ENCODE measurements at regions not wholly inside any gene's neighbourhood (a gene's known extent, or its start where the extent isn't known, plus 50 kb on each side); places are given as distances from the start of the nearest gene placed in this dataset.

- ATAC-seq = no peak
- H3K27me3 Mint-ChIP-seq = peaks cover 3% of the 10 kb centered on the region
- no peak for DNase-seq
- H3K27ac Mint-ChIP-seq = no peak overlapping the region
- H3K4me1 Mint-ChIP-seq = no peaks in the 10 kb centered on the region
- intact Hi-C loops (cut with DNase I, micrococcal nuclease) = no loop called here
- CTCF ChIA-PET = no interaction called here
- H3K36me3 Mint-ChIP-seq (ENCODE audit: low read depth) = no peaks in the 10 kb centered on the region
- no peak overlapping the region for H3K4me3 Mint-ChIP-seq
- POLR2A ChIA-PET = no interaction called here
- H3K9me3 Mint-ChIP-seq (ENCODE audit: low read depth) = no peaks in the 10 kb centered on the region
Observed at GRCh38 chr2:59282374-59283057, 1041.4 kb upstream of the FANCL start.

- H3K4me3 Mint-ChIP-seq = no peak overlapping the region
- no peak for DNase-seq
- H3K4me1 Mint-ChIP-seq = no peaks in the 10 kb centered on the region
- ATAC-seq = no peak
- CTCF ChIA-PET = no interaction called here
- POLR2A ChIA-PET = no interaction called here
- H3K9me3 Mint-ChIP-seq (ENCODE audit: low read depth) = no peaks in the 10 kb centered on the region
- intact Hi-C loops (cut with DNase I, micrococcal nuclease) = no loop called here
- no peaks in the 10 kb centered on the region for H3K36me3 Mint-ChIP-seq (ENCODE audit: low read depth)
- no peak overlapping the region for H3K27ac Mint-ChIP-seq
- H3K27me3 Mint-ChIP-seq = no peaks in the 10 kb centered on the region
Observed at GRCh38 chr2:59277671-59278070, 1036.5 kb upstream of the FANCL start.

- DNase-seq (no peak), ATAC-seq (no peak)
- Mint-ChIP-seq H3K36me3 (ENCODE audit: low read depth) (no peaks in the 10 kb centered on the region), H3K4me3 (no peak overlapping the region), H3K4me1 (no peaks in the 10 kb centered on the region), H3K9me3 (ENCODE audit: low read depth) (no peaks in the 10 kb centered on the region), H3K27ac (no peak overlapping the region), H3K27me3 (no peaks in the 10 kb centered on the region)
- intact Hi-C loops (cut with DNase I, micrococcal nuclease) = no loop called here
- ChIA-PET CTCF (no interaction called here), POLR2A (no interaction called here)
Observed at GRCh38 chr2:59276917-59277316, 1035.8 kb upstream of the FANCL start.

- Mint-ChIP-seq H3K9me3 (ENCODE audit: low read depth) (no peaks in the 10 kb centered on the region), H3K27ac (no peak overlapping the region), H3K27me3 (no peaks in the 10 kb centered on the region), H3K4me3 (no peak overlapping the region), H3K36me3 (ENCODE audit: low read depth) (no peaks in the 10 kb centered on the region), H3K4me1 (no peaks in the 10 kb centered on the region)
- DNase-seq (peak; percentile 18), ATAC-seq (no peak)
- intact Hi-C loops (cut with DNase I, micrococcal nuclease) = no loop called here
- ChIA-PET POLR2A (no interaction called here), CTCF (interaction anchor here (0.6 kb wide), 1 partner anchor 147 kb away, joined by 3 read pairs; no protein-coding TSS in a partner anchor)
Observed at GRCh38 chr2:59276033-59276432, 1034.9 kb upstream of the FANCL start.

GRCh38 chr2:59266453-59266852 lies 1025.3 kb upstream of the FANCL start:
- ATAC-seq = no peak
- intact Hi-C loops (cut with DNase I, micrococcal nuclease) = no loop called here
- CTCF ChIA-PET = interaction anchor here (0.6 kb wide), 2 partner anchors 240 to 1281 kb away, joined by 3 to 4 read pairs; no protein-coding TSS in a partner anchor
- no peak overlapping the region for H3K27ac Mint-ChIP-seq
- H3K4me3 Mint-ChIP-seq = no peak overlapping the region
- no peaks in the 10 kb centered on the region for H3K4me1 Mint-ChIP-seq
- no peaks in the 10 kb centered on the region for H3K36me3 Mint-ChIP-seq (ENCODE audit: low read depth)
- POLR2A ChIA-PET = no interaction called here
- no peak for DNase-seq
- no peaks in the 10 kb centered on the region for H3K27me3 Mint-ChIP-seq
- no peaks in the 10 kb centered on the region for H3K9me3 Mint-ChIP-seq (ENCODE audit: low read depth)

- ChIA-PET POLR2A (no interaction called here), CTCF (no interaction called here)
Observed at GRCh38 chr2:59259913-59260312, 1018.8 kb upstream of the FANCL start.

GRCh38 chr2:59256290-59256689 lies 1015.2 kb upstream of the FANCL start:
- Mint-ChIP-seq H3K27ac (no peak overlapping the region), H3K27me3 (no peaks in the 10 kb centered on the region), H3K36me3 (ENCODE audit: low read depth) (no peaks in the 10 kb centered on the region), H3K9me3 (ENCODE audit: low read depth) (no peaks in the 10 kb centered on the region), H3K4me1 (no peaks in the 10 kb centered on the region), H3K4me3 (no peak overlapping the region)
- intact Hi-C loops (cut with DNase I, micrococcal nuclease) = no loop called here
- CTCF ChIA-PET = no interaction called here
- DNase-seq (no peak), ATAC-seq (no peak)
- POLR2A ChIA-PET = no interaction called here

More at GRCh38 chr2:59259913-59260312, 1018.8 kb upstream of the FANCL start:
- intact Hi-C loops (cut with DNase I, micrococcal nuclease) = no loop called here
- no peak overlapping the region for H3K27ac Mint-ChIP-seq
- no peak overlapping the region for H3K4me3 Mint-ChIP-seq
- no peaks in the 10 kb centered on the region for H3K27me3 Mint-ChIP-seq
- no peak for DNase-seq
- ATAC-seq = no peak
- no peaks in the 10 kb centered on the region for H3K9me3 Mint-ChIP-seq (ENCODE audit: low read depth)
- H3K36me3 Mint-ChIP-seq (ENCODE audit: low read depth) = no peaks in the 10 kb centered on the region
- no peaks in the 10 kb centered on the region for H3K4me1 Mint-ChIP-seq

GRCh38 chr2:59254279-59254678 lies 1013.2 kb upstream of the FANCL start:
- intact Hi-C loops (cut with DNase I, micrococcal nuclease) = no loop called here
- POLR2A ChIA-PET = no interaction called here
- Mint-ChIP-seq H3K9me3 (ENCODE audit: low read depth) (no peaks in the 10 kb centered on the region), H3K27ac (no peak overlapping the region), H3K36me3 (ENCODE audit: low read depth) (no peaks in the 10 kb centered on the region), H3K27me3 (no peaks in the 10 kb centered on the region), H3K4me3 (no peak overlapping the region), H3K4me1 (no peaks in the 10 kb centered on the region)
- ATAC-seq = no peak
- DNase-seq = no peak
- CTCF ChIA-PET = no interaction called here

GRCh38 chr2:59250307-59250677 lies 1009.2 kb upstream of the FANCL start:
- no peaks in the 10 kb centered on the region for H3K4me1 Mint-ChIP-seq
- H3K36me3 Mint-ChIP-seq (ENCODE audit: low read depth) = no peaks in the 10 kb centered on the region
- CTCF ChIA-PET = interaction anchor here (0.7 kb wide), 1 partner anchor 34 kb away, joined by 3 read pairs; no protein-coding TSS in a partner anchor
- POLR2A ChIA-PET = no interaction called here
- ATAC-seq (no peak), DNase-seq (no peak)
- no peaks in the 10 kb centered on the region for H3K27me3 Mint-ChIP-seq
- H3K9me3 Mint-ChIP-seq (ENCODE audit: low read depth) = no peaks in the 10 kb centered on the region
- H3K4me3 Mint-ChIP-seq = no peak overlapping the region
- intact Hi-C loops (cut with DNase I, micrococcal nuclease) = no loop called here
- no peak overlapping the region for H3K27ac Mint-ChIP-seq

GRCh38 chr2:59249441-59250306 lies 1008.5 kb upstream of the FANCL start:
- ChIA-PET POLR2A (no interaction called here), CTCF (interaction anchor here (0.7 kb wide), 1 partner anchor 35 kb away, joined by 3 read pairs; no protein-coding TSS in a partner anchor)
- Mint-ChIP-seq H3K27ac (no peak overlapping the region), H3K27me3 (no peaks in the 10 kb centered on the region), H3K4me1 (no peaks in the 10 kb centered on the region), H3K36me3 (ENCODE audit: low read depth) (no peaks in the 10 kb centered on the region), H3K9me3 (ENCODE audit: low read depth) (no peaks in the 10 kb centered on the region), H3K4me3 (no peak overlapping the region)
- intact Hi-C loops (cut with DNase I, micrococcal nuclease) = no loop called here
- DNase-seq (no peak), ATAC-seq (no peak)

- ChIA-PET CTCF (interaction anchor here (0.8 kb wide), 1 partner anchor 12 kb away, joined by 3 read pairs; no protein-coding TSS in a partner anchor), POLR2A (no interaction called here)
- Mint-ChIP-seq H3K4me1 (no peaks in the 10 kb centered on the region), H3K36me3 (ENCODE audit: low read depth) (no peaks in the 10 kb centered on the region), H3K4me3 (no peak overlapping the region), H3K9me3 (ENCODE audit: low read depth) (no peaks in the 10 kb centered on the region), H3K27me3 (no peaks in the 10 kb centered on the region), H3K27ac (no peak overlapping the region)
- ATAC-seq (no peak), DNase-seq (no peak)
- intact Hi-C loops (cut with DNase I, micrococcal nuclease) = no loop called here
Observed at GRCh38 chr2:59239146-59239545, 998.0 kb upstream of the FANCL start.

GRCh38 chr2:59237311-59237710 lies 996.2 kb upstream of the FANCL start:
- H3K9me3 Mint-ChIP-seq (ENCODE audit: low read depth) = no peaks in the 10 kb centered on the region
- no peaks in the 10 kb centered on the region for H3K36me3 Mint-ChIP-seq (ENCODE audit: low read depth)
- H3K4me1 Mint-ChIP-seq = no peaks in the 10 kb centered on the region
- no peak for DNase-seq
- H3K27ac Mint-ChIP-seq = no peak overlapping the region
- intact Hi-C loops (cut with DNase I, micrococcal nuclease) = no loop called here
- ChIA-PET POLR2A (no interaction called here), CTCF (no interaction called here)
- H3K4me3 Mint-ChIP-seq = no peak overlapping the region
- no peaks in the 10 kb centered on the region for H3K27me3 Mint-ChIP-seq
- no peak for ATAC-seq
